ENCODE measurements at regions not wholly inside any gene's neighbourhood (a gene's known extent, or its start where the extent isn't known, plus 50 kb on each side); places are given as distances from the start of the nearest gene placed in this dataset.
A peak's percentile ranks its signal among the peaks of the same experiment; 100 is the strongest.

DNA sequence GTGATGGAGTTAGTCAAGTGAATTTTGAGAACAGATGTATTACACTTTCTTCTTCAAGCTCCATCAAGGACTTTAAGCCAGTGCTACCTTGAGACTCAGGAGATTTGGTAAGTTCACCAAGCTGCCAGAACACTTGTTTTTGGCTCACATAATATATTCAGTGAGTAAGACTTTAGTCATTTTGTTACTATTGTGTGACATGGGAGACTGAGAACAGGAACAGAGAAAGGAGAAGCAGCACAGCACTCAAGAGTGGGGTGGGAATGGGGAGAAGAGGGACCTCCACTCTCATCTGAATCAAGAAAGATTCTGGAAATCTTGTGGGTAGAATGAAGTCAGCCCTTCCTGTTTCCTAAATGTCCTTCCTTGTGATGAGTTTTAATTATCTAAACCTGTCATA, 87.3 kb upstream of the TET2 start (continued):
- TF ChIP-seq, protein P1, sequence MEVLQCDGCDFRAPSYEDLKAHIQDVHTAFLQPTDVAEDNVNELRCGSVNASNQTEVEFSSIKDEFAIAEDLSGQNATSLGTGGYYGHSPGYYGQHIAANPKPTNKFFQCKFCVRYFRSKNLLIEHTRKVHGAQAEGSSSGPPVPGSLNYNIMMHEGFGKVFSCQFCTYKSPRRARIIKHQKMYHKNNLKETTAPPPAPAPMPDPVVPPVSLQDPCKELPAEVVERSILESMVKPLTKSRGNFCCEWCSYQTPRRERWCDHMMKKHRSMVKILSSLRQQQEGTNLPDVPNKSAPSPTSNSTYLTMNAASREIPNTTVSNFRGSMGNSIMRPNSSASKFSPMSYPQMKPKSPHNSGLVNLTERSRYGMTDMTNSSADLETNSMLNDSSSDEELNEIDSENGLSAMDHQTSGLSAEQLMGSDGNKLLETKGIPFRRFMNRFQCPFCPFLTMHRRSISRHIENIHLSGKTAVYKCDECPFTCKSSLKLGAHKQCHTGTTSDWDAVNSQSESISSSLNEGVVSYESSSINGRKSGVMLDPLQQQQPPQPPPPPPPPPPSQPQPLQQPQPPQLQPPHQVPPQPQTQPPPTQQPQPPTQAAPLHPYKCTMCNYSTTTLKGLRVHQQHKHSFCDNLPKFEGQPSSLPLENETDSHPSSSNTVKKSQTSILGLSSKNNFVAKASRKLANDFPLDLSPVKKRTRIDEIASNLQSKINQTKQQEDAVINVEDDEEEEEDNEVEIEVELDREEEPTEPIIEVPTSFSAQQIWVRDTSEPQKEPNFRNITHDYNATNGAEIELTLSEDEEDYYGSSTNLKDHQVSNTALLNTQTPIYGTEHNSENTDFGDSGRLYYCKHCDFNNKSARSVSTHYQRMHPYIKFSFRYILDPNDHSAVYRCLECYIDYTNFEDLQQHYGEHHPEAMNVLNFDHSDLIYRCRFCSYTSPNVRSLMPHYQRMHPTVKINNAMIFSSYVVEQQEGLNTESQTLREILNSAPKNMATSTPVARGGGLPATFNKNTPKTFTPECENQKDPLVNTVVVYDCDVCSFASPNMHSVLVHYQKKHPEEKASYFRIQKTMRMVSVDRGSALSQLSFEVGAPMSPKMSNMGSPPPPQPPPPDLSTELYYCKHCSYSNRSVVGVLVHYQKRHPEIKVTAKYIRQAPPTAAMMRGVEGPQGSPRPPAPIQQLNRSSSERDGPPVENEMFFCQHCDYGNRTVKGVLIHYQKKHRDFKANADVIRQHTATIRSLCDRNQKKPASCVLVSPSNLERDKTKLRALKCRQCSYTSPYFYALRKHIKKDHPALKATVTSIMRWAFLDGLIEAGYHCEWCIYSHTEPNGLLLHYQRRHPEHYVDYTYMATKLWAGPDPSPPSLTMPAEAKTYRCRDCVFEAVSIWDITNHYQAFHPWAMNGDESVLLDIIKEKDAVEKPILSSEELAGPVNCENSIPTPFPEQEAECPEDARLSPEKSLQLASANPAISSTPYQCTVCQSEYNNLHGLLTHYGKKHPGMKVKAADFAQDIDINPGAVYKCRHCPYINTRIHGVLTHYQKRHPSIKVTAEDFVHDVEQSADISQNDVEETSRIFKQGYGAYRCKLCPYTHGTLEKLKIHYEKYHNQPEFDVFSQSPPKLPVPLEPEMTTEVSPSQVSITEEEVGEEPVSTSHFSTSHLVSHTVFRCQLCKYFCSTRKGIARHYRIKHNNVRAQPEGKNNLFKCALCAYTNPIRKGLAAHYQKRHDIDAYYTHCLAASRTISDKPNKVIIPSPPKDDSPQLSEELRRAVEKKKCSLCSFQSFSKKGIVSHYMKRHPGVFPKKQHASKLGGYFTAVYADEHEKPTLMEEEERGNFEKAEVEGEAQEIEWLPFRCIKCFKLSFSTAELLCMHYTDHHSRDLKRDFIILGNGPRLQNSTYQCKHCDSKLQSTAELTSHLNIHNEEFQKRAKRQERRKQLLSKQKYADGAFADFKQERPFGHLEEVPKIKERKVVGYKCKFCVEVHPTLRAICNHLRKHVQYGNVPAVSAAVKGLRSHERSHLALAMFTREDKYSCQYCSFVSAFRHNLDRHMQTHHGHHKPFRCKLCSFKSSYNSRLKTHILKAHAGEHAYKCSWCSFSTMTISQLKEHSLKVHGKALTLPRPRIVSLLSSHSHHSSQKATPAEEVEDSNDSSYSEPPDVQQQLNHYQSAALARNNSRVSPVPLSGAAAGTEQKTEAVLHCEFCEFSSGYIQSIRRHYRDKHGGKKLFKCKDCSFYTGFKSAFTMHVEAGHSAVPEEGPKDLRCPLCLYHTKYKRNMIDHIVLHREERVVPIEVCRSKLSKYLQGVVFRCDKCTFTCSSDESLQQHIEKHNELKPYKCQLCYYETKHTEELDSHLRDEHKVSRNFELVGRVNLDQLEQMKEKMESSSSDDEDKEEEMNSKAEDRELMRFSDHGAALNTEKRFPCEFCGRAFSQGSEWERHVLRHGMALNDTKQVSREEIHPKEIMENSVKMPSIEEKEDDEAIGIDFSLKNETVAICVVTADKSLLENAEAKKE (CRISPR knock-in tag; IDR thresholded peaks at IDR 0.05) = no peak
- TF ChIP-seq ZNF331 (CRISPR knock-in tag; IDR thresholded peaks at IDR 0.05; ENCODE audit: low read depth) = no peak
- TF ChIP-seq, protein P2, sequence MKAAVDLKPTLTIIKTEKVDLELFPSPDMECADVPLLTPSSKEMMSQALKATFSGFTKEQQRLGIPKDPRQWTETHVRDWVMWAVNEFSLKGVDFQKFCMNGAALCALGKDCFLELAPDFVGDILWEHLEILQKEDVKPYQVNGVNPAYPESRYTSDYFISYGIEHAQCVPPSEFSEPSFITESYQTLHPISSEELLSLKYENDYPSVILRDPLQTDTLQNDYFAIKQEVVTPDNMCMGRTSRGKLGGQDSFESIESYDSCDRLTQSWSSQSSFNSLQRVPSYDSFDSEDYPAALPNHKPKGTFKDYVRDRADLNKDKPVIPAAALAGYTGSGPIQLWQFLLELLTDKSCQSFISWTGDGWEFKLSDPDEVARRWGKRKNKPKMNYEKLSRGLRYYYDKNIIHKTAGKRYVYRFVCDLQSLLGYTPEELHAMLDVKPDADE (IDR thresholded peaks at IDR 0.05) = no peak
- TF ChIP-seq NANOG (IDR thresholded peaks at IDR 0.05; ENCODE audit: borderline replicate concordance) = no peak
- no peak for TF ChIP-seq ZNF114 (CRISPR knock-in tag; IDR thresholded peaks at IDR 0.05)

DNA sequence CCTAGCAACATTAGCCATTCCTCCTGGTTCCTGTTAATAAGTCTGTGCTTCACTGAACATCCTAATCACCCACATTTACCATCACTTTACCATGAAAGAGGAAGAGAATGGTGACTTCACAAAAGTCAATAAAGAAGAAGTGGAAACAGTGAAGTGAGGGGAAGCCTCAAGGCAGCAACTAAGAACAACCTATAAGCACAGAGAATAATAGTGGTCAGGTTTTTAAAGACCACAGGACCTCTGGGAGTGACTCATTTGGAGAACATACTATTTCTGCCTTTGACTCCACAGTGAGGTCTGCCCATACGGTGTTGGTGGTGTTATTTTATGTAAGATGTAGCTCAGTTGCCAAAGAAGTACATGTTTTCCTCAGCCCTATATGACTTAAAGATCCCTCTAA, 86.0 kb upstream of the TET2 start:
- DNase-seq (ENCODE audit: low spot score) = no peak
- peaks cover 10% of the 10 kb centered on the region; the same call in 1 of the 2 replicates for H3K4me1 ChIP-seq (ENCODE audit: insufficient read depth)
- H4K20me1 ChIP-seq (replicated peaks; ENCODE audit: insufficient read depth) = no peaks in the 10 kb centered on the region
- 0 out of 2 replicates have a peak overlapping the region, but pooled peaks have one; percentile 8 for H3K4me2 ChIP-seq
- Mint-ChIP-seq H3K27ac (no peak overlapping the region), H3K4me3 (no peak overlapping the region), H3K36me3 (ENCODE audit: low read depth) (no peaks in the 10 kb centered on the region), H3K27me3 (ENCODE audit: insufficient read depth, low read depth, poor library complexity) (no peaks in the 10 kb centered on the region), H3K9me3 (no peaks in the 10 kb centered on the region), H3K4me1 (peaks cover 14% of the 10 kb centered on the region)
- H2AFZ ChIP-seq = no peak overlapping the region
- TF ChIP-seq ZNF114 (CRISPR knock-in tag; IDR thresholded peaks at IDR 0.05) = no peak
- no peaks in the 10 kb centered on the region for H3F3A ChIP-seq (replicated peaks; ENCODE audit: low read depth)
- H3K79me2 ChIP-seq (replicated peaks; ENCODE audit: insufficient read depth) = no peaks in the 10 kb centered on the region
- H3K27me3 ChIP-seq (ENCODE audit: insufficient read depth) = no peaks in the 10 kb centered on the region
- no peaks in the 10 kb centered on the region for H3K9me2 ChIP-seq (ENCODE audit: insufficient read depth)
- peak; percentile 25; the same call in 1 of the 3 replicates for ATAC-seq
- H3K4me3 ChIP-seq = no peak overlapping the region
- H3K27ac ChIP-seq (ENCODE audit: low read depth) = no peak overlapping the region
- H3K36me3 ChIP-seq (ENCODE audit: insufficient read depth) = no peaks in the 10 kb centered on the region
